Activated CD4-positive, alpha-beta T cell treated with anti-CD3 and anti-CD28 coated beads, Interleukin-2, amount 50 U/mL, for 48 hours (primary cell): ENCODE measurements at regions not wholly inside any gene's neighbourhood (a gene's known extent, or its start where the extent isn't known, plus 50 kb on each side); places are given as distances from the start of the nearest gene placed in this dataset.

Experiments
- DNase-seq, 2 experiments: peaks; one replicate each; pipeline ENCODE4 v3.0.0-alpha.2; 2020

DNA sequence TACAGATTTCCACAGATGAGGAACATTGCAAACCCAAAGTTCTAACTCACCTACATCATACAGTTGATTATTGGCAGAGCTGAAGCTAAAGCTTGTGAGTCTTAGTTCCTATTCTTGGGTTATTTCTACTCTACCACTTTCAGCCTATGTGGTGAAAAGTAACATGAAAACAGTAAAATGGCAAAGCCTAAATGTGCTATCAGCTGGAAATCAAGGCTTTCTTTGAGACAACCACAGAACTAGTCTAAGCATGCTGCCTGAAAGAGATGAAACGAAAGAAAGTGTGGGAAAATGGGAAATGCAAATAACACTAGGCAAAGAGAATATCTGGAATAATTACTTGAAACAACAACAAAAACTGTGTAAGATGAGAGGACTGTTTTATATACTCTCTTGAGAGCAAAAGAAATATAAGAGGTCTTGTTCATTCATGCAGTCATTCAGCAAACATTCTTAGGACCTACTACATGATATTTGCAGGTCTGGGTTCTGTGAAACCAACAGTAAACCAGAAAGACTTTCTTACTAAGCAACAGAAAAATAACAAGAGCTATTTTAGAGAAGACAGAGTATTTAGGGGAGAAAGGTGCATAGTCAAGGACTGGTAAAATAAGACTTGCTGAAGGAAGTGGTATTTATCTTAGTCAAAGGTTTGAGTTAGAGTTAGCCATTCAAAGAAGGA is 437.1 kb downstream of the HTR7 start:
- DNase-seq, result no peak

GRCh38 chr10:90421874-90422273 is 436.0 kb downstream of the HTR7 start:
- no peak for DNase-seq

GRCh38 chr10:90424730-90425129 is 433.1 kb downstream of the HTR7 start:
- no peak for DNase-seq

DNA sequence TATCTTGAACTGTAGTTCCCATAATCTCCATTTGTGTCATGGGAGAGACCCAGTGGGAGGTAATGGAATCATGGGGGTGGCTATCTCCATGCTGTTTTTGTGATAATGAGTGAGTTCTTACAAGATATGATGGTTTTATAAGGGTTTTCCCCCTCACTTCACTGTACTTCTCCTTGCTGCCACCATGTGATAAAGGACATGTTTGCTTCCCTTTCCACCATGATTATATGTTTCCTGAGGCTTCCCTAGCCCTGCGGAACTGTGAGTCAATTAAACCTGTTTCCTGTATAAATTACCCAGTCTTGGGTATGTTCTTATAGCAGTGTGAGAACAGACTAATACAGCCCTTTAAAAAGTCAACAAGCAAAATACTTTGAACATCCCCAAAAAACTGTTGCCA is 427.7 kb downstream of the HTR7 start:
- no peak for DNase-seq

GRCh38 chr10:90432866-90433265 is 425.0 kb downstream of the HTR7 start:
- no peak for DNase-seq

- DNase-seq, result no peak
Measured at GRCh38 chr10:90435296-90435695, 422.5 kb downstream of the HTR7 start.

- no peak for DNase-seq
Measured at GRCh38 chr10:90437452-90437851, 420.4 kb downstream of the HTR7 start.

DNA sequence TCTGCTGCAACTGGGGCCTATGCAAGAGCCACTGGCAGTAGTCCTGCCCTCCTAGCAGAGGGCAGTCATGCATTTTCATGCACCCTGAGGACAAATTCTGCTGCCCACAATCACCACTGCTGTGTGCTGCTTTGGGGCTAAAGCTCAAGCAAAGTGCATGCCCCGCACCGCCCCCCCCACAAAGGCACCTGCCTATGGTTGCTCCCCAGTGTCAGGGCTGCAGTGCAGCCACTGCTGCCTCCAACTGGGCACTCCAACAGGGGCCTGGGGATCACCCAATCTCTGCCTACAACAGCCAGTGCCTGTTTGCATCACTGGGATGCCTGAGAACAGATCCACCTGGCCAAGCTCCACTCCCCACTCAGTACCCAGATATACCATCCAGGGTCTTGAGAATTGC is 417.0 kb downstream of the HTR7 start:
- no peak for DNase-seq

DNA sequence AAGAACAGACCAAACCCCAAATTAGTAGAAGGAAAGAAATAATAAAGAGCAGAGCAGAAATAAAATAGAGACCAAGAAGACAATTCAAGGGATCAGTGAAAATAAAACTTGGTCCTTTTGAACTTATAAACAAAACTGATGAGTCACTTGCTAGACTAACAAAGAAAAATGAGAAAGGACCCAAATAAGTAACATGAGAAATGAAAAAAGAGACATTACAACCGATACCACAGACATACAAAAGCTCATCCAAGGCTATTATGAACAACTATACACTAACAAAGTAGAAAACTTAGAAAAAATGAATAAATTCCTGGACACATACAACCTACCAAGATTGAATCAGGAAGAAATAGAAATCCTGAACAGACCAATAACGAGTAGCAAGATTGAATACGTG is 414.5 kb downstream of the HTR7 start:
- no peak for DNase-seq

- DNase-seq, result no peak
Measured at GRCh38 chr10:90447831-90448230, 410.0 kb downstream of the HTR7 start.

DNA sequence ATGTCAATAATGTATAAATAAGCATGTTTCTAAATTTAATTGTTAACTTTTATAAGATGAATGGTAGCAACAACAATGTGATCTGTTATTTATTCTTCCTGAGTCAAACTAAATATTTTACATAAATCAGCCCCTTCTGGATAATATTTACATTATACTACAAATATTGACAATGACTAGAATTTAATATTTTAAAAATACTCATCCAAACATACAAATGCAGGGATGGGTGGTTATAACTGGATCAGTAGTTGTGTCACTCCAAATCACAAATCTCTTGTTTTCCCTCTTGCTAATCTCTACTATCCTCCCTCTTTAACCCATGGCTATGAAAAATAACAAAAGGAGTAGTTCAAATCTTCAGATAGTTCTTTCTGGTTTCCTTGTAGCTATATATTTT is 407.0 kb downstream of the HTR7 start:
- DNase-seq, result no peak

DNA sequence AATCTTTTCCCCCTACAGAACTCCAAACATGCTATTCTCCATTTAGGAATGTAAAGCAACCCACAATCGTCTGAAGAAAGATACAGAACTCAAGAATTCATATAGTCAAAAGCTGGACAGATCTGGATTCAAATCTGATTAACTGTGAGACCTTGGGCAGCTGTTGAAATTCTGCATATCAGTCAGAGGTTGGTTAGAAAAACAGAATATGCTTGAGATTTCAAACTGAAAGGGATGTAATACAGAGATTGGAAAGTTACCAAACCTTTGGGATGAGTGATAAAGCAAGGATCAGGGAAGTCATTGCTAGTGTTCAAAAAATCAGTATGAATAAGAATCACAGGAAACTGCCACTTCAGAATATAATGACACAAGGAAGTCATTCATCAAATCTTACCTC is 406.6 kb downstream of the HTR7 start:
- DNase-seq, result no peak

DNA sequence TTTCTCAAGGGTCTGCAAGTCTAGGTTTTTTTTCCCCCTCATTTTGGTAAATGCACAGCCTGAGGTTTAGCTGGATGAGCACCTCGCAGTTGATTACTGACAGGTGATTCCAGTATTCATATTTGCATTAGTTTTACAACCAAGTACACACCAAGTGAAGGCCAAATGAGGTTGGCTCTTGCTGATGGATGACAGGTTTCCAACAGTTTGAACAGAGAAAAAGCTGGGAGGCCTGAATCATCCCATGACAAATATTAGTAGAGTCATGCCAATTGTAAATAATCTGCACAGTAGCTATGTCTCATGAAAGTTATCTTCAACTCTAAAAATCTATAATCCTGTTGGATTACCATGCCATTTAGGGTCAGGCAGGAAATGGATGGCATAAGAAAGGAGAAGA is 399.8 kb downstream of the HTR7 start:
- no peak for DNase-seq

DNA sequence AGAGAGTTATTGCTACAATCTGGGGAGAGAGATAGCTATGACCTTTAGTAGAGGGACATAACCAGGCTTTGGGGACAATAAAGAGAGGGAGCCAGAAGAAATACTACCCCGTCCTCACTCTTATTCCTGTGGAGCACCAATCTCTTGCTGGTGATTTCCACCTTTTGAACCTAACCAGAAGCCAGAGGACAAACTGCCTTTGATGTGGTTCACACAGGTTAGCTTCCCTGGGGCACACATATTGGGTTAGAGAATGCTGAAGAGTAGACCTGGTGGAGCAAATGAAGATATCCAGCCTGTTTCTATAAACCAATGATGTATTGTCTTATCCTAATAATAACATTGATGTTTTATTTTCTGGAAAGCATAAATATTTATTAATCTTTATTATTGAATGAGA is 399.3 kb downstream of the HTR7 start:
- no peak for DNase-seq

GRCh38 chr10:90461437-90462155 is 396.2 kb downstream of the HTR7 start:
- no peak for DNase-seq

DNA sequence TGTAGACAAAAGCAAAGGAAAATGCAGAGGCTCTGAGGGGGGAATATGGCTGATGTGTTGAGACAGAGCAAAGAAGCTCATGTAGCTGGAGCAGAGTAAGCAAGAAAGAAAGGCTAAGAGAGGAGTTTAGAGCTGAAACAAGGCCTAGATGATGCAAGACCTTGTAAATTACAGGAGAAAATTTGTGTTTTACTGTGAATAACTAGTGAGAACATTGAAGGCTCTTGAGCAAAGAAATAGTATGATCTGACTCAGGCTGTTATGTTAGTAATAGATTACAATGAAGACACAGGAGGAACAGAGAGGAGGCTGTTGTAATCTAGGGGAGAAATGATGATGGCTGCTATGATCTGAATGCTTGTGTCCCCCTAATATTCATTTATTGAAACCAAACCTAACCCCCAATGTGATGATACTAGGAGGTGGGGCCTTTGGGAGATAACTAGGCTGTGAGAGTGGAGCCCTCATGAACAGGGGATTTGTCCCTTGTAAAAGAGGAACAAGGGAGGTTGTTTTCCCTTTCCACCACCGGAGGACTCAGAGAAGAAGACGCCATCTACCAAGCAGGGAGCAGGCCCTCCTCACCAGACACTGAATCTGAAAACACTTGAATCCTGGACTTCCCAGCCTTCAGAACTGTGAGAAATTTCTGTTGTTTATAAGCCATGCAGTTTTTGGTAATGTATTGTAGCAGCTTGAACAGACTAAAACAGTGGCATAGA is 394.9 kb downstream of the HTR7 start:
- DNase-seq, result no peak

DNA sequence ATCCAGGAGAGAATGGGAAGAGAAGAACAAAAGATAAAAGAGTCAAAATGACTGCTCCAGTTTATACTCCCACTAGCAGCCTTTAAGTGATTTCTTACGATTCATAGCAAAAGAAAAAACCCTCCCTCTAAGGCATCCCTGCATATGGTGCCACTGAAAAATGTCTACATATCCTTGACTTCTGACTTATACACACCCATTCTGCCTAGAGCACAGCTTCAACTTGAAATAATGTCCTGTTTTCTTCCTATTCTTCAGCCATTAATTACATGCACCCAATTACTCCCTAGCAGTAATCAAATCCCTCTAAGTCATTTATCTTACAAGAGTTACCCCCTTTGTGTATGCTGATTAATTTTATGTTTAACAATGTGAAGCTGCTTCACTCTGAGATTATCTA is 393.5 kb downstream of the HTR7 start:
- no peak for DNase-seq

- DNase-seq, result no peak
Measured at GRCh38 chr10:90470966-90471365, 386.9 kb downstream of the HTR7 start.

DNA sequence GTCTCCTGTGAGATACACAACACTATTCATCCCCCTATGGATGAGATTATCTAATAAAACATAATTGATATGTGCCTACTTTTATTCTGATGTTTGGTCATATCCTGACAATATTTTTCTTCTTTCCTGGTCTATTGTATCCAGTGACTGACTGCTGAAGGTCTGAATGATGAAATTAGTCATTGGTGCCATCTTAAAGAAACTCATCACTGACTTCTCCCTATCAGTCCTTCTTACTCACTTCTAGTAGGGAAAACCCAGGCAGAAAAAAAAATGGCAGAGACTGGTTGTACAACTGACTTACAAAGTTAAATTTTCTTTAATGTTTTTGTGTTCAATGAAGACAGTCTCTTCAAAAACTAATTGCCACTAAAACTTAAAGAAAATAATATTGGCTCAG is 377.4 kb downstream of the HTR7 start:
- DNase-seq, result no peak

DNA sequence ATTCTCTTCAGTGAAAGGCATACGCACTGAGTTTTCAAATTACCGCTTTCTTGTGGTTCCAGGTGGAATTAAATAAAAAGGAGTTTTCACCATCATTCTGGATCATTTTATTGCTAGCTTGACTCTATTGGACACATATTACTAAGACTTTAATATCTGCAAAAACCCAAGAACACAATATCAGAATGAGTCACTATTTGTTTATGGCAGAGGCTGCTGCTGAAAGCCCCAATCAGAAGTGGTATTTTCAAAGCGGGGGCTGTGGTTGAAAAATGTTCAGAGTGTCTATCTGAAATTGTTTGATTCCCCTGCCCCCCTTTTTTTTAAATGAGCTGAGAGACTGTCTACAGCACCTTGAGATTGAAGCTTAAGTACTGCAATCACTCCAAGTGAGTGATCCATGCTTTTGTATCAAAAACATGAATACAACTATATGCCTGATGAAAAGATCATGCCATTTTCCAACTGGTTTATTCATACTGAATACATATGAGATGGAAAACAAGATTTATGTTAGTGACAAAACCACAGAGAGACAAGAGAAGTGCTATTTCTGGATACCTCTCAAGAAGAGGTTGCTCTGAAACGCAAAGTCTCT is 376.4 kb downstream of the HTR7 start:
- no peak for DNase-seq

DNA sequence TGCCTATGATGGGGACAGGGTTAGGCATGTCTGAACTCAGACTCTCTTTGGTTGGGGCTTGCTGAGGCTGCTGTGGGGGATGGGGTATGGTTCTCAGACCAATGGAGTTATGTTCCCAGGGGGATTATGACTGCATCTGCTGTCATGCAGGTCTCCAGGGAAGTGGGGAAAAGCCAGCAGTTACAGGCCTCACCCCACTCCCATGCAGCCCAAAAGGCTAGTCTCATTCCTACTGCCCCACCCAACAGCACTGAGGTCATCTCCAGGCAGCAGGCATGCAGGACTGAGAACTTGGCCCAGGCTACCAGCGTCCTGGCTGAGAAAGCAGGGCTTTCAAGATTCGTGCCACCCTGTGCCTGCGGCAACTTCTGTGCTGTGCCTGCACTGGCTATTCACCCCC is 373.3 kb downstream of the HTR7 start:
- DNase-seq, result no peak

DNA sequence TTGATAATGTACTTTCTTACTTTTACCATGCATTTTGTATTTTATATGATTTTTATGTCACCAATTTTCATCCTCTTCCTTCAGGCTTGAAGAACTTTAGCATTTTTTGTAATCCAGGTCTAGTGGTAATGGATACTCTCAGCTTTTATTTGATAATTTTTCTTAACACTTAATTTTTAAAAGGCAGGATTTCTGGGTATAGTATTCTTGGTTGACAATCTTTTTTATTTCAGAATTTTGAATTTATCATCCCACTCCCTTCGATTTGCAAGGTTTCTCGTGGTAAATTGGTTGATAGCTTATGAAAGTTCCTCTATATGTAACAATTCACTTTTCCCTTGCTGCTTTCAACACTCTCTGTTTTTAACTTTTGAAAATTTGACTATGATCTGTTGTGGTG is 363.7 kb downstream of the HTR7 start:
- no peak for DNase-seq

DNA sequence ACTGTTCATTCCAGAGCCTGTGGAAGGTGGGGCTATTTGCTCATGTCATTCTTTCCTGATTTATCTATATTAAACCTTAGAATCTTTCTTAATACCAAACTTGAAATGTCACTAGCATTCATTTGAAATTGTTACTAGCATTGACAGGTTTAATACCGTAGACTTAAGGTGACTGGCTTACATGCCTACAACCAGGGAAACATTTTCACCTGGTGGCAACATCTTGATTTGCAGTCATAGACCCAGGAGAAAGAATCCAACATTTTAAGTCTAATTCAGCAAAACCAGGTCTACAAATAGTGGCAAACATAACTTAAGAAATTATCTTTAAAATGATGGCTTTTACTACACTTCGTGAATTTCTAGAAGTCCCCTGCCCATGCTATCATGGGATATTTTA is 353.7 kb downstream of the HTR7 start:
- no peak for DNase-seq

DNA sequence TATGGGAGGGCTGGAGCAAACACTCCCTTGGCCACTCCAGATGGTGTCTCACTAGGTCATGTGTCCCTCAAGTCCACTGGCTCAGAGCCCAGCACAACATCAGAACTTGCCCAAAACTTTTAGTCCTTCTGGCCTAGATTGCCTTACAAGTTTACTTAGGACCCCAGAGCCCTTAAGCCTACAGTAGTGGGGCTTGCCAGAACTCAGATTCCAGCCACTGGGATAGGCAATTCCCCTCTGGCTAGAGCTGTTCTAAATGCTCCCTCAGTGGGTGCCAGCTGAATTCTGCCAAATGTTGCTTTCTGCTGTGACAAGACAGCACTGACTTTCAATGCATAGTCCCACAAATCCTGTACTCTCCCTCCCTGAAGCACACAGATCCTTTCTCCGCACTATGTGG is 331.1 kb downstream of the HTR7 start:
- no peak for DNase-seq
